Stomach smooth muscle (tissue), 2 donors: ENCODE measurements at regions not wholly inside any gene's neighbourhood (a gene's known extent, or its start where the extent isn't known, plus 50 kb on each side); places are given as distances from the start of the nearest gene placed in this dataset.
"Not testable (repeated sequence)": the region's sequence is repeated elsewhere in the genome, so short reads cannot be mapped to it uniquely, and the experiment has no call there.

Source experiments
- H3K27ac ChIP-seq: one replicate; pipeline ENCODE4 v1.7.0; 2013; ENCODE audit warnings: mild to moderate bottlenecking, low read length, inconsistent platforms
- H3K27me3 ChIP-seq, 2 donors: one replicate each; pipeline ENCODE4 v1.7.0; 2013; ENCODE audit warnings: low read length in 2 of 2; ENCODE audit not compliant: insufficient read depth in 2 of 2, control insufficient read depth in 1 of 2
- H3K36me3 ChIP-seq, 2 donors: one replicate each; pipeline ENCODE4 v1.7.0; 2013; ENCODE audit warnings: low read length in 2 of 2; ENCODE audit not compliant: control insufficient read depth in 2 of 2, insufficient read depth in 2 of 2
- H3K4me1 ChIP-seq: one replicate; pipeline ENCODE4 v1.7.0; 2013; ENCODE audit warnings: low read length; ENCODE audit not compliant: control insufficient read depth, insufficient read depth
- H3K4me3 ChIP-seq, 2 donors: one replicate each; pipeline ENCODE4 v1.7.0; 2013; ENCODE audit warnings: low read length in 2 of 2
- H3K9ac ChIP-seq, 2 donors: one replicate each; pipeline ENCODE4 v1.7.0; 2013; ENCODE audit warnings: low read length in 2 of 2, mild to moderate bottlenecking in 1 of 2
- H3K9me3 ChIP-seq, 2 donors: one replicate each; pipeline ENCODE4 v1.7.0; 2013; ENCODE audit warnings: low read length in 2 of 2; ENCODE audit not compliant: control insufficient read depth in 2 of 2
- donor health status: healthy.
- donor health status: Pancreatic carcinoma.

DNA sequence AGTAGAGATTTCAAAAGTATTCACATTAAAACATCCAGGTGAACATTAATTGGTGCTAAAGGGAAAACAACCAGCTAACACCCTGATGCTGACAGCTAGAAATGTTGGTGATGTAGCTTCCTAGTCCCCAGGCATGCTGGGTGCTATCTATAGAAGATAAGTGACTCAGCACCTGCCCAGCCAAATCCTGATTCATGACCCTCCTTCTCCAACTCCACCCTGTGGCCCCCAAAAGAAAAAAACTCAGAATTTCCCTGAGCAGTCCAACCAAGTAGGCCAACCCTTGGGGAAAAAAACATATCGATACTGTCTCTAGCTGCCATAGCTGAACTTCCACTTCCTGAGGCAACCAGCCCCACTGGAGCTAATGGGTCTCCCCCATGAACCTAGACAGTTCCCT, 197.6 kb upstream of the KLF3 start:
- H3K27ac ChIP-seq: no peak overlapping the region
- H3K4me1 ChIP-seq: no peaks in the 10 kb centered on the region
- no peak overlapping the region for H3K4me3 ChIP-seq
- H3K27me3 ChIP-seq: no peaks in the 10 kb centered on the region
- H3K9ac ChIP-seq: no peak overlapping the region
- H3K36me3 ChIP-seq: no peaks in the 10 kb centered on the region
- H3K9me3 ChIP-seq: no peaks in the 10 kb centered on the region

DNA sequence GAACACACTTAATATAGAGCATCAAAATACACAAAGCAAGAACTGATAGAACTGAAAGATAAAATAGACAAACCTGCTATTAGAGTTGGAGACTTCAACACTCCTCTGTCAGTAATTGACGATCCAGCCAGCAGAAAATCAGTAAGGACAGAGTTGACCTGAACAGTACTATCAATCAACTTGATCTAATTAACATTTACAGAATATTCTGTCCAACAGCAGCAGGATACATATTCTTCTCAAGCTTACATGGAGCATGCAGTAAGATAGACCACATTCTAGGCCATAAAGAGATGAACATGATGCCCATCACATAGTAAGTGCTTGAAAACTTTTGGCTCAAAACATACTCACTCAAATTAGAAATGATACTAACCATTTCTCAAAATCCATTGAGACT, 196.7 kb upstream of the KLF3 start:
- H3K9me3 ChIP-seq: no peaks in the 10 kb centered on the region
- no peaks in the 10 kb centered on the region for H3K27me3 ChIP-seq
- H3K36me3 ChIP-seq: no peaks in the 10 kb centered on the region
- H3K4me1 ChIP-seq: no peaks in the 10 kb centered on the region
- no peak overlapping the region for H3K4me3 ChIP-seq
- H3K9ac ChIP-seq: no peak overlapping the region
- H3K27ac ChIP-seq: no peak overlapping the region

DNA sequence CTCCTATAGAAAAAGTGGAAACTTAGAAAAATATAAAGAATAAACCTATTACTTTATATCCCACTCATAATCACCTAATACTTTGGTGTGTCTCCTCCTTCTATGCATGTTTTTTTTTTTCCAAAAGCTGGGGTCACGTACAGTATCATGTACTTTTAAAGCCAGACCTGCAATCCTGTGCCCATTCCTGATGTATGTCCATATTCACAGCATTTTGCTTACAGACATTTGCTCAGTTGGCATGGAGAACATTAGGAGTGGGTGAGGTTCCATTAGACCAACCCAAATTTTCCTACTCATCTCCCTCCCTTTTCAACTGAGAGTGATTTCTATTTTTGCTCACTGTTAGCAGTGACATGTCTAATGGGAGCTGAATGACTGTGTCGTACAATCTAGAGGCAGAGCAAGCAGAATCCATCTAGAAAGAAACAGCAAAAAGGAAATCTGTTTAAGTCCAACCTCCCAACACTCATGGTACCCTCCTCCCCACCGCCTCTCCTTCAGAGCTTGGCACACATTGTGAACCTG, 195.6 kb upstream of the KLF3 start:
- Histone ChIP-seq H3K4me1 (no peaks in the 10 kb centered on the region), H3K27ac (no peak overlapping the region), H3K27me3 (no peaks in the 10 kb centered on the region), H3K9ac (no peak overlapping the region), H3K9me3 (no peaks in the 10 kb centered on the region), H3K4me3 (no peak overlapping the region), H3K36me3 (no peaks in the 10 kb centered on the region)

DNA sequence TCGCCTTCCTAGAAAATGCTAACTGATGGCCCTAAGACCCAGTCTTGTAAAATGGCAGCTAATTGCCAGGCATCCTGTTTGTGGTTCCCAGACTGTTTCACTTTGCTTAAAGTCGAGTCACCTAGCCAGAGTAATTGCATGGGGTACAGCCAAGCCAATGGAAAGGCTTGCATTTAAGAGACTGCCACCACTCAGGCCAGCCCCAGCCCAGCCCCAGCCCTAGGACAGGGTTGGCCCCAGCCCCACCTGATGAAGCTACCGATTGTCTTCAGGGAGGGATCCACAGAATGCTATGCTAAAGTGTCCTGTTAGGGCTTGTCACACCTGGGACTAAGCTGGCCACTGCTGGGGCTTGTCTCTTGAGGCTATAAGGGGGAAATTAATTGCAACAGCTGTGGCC, 194.6 kb upstream of the KLF3 start:
- H3K4me1 ChIP-seq: no peaks in the 10 kb centered on the region
- no peaks in the 10 kb centered on the region for H3K36me3 ChIP-seq
- no peak overlapping the region for H3K27ac ChIP-seq
- H3K27me3 ChIP-seq: no peaks in the 10 kb centered on the region
- no peaks in the 10 kb centered on the region for H3K9me3 ChIP-seq
- H3K4me3 ChIP-seq: no peak overlapping the region
- H3K9ac ChIP-seq: no peak overlapping the region

DNA sequence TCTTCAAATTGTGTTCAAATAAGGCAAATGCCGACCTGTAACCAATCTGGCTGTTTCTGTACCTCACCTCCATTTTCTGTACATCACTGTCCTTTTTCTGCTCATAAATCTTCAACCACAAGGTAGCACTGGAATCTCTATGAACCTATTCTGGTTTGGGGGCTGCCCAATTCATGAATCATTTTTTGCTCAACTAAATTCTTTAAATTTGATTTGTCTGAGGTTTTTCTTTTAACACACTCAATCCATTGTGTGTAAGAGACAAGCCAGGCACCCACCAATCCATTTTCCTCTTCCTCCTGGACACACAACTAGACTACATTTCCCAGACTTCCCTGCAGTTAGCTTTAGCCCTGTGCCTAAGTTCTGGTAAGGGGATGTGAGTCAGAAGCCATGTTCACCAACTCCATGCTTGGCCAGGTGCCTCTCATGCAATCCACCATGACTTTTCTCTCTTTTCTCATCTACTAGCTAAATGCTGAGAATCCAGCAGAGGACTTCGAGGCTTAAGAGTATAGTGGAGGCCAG, 193.2 kb upstream of the KLF3 start:
- no peak overlapping the region for H3K4me3 ChIP-seq
- H3K4me1 ChIP-seq: no peaks in the 10 kb centered on the region
- H3K9me3 ChIP-seq: no peaks in the 10 kb centered on the region
- no peak overlapping the region for H3K27ac ChIP-seq
- no peak overlapping the region for H3K9ac ChIP-seq
- H3K36me3 ChIP-seq: no peaks in the 10 kb centered on the region
- H3K27me3 ChIP-seq: no peaks in the 10 kb centered on the region

DNA sequence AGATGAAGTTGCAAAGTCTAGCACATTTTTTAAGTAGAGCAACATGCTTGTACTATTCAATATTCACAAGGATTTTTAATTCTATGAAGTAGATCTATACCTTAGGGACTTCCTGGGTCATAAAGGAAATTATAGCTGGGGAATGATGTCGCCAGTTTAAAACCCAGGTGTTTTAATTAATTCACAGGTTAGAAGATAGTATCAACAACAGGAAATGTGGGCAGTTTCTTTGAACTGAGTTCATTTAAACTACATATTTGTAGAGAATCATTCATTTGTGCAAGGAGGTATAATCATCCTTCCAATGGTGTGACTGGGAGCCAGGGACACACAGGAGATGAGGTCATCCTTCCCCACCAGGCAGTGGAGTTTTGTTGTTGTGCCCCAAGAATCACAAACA, 181.3 kb upstream of the KLF3 start:
- H3K27me3 ChIP-seq: no peaks in the 10 kb centered on the region
- no peak overlapping the region for H3K4me3 ChIP-seq
- no peak overlapping the region for H3K9ac ChIP-seq
- H3K36me3 ChIP-seq: no peaks in the 10 kb centered on the region
- no peaks in the 10 kb centered on the region for H3K9me3 ChIP-seq
- H3K27ac ChIP-seq: no peak overlapping the region
- H3K4me1 ChIP-seq: no peaks in the 10 kb centered on the region

DNA sequence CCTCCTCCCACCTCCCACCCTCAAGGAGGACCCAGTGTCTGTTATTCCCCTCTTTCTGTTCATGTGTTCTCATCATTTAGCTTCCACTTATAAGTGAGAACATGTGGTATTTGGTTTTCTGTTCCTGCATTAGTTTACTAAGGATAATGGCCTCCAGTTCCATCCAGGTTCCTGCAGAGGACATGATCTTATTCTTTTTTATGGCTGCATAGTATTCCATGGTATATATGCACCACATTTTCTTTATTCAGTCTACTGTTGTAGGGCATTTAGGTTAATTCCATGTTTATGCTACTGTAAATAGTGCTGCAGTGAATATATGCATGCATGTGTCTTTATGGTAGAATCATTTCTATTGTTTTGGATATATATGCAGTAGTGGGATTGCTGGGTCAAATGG, 180.4 kb upstream of the KLF3 start:
- not testable (repeated sequence) for H3K36me3 ChIP-seq, H3K27me3 ChIP-seq, H3K9me3 ChIP-seq, H3K4me3 ChIP-seq, H3K4me1 ChIP-seq, H3K27ac ChIP-seq, H3K9ac ChIP-seq

DNA sequence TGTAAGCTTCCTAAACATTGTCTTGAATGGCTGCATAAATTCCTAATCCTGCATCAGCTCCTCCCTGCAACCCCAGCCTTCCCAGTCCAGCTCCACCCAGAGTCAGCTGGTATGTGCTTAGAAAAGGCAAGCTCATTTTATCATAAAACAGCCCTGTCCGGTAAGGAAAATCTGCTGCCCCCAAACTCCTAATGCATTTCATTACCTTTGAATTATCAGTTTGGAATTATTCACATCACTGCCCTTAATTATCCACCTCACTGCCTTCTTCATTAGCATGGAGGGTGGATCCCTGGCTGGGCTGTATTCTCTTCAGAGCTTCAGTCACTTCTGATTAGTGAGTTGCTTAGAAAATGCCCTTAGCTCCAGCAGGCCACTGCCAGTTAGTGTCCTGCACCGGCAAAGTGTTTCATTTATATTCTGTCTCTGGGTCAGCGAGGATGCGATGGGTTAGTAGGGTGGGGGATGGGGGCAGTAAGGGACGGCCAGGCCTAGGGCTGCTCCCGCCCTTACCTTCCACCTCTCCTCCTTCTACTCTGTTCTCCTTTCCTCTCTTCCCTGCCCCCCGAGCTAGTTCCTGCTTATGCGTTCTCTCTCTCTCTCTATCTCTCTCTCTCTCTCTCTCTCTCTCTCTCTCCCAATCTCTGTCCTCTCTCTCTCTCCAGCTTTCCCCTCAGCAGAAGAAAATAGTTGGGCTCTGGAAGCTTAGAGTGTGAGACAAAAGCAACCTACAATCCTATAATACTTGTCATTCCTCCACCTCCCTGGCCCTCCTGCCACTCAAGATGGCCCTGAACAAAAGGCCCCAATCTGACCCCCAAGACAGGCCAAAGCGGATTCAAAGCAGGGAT, 174.8 kb upstream of the KLF3 start:
- Histone ChIP-seq H3K4me1 (peaks cover 15% of the 10 kb centered on the region), H3K9me3 (no peaks in the 10 kb centered on the region), H3K27me3 (no peaks in the 10 kb centered on the region), H3K36me3 (no peaks in the 10 kb centered on the region), H3K27ac (peak overlapping the region; percentile 31), H3K9ac (no peak overlapping the region), H3K4me3 (no peak overlapping the region)

DNA sequence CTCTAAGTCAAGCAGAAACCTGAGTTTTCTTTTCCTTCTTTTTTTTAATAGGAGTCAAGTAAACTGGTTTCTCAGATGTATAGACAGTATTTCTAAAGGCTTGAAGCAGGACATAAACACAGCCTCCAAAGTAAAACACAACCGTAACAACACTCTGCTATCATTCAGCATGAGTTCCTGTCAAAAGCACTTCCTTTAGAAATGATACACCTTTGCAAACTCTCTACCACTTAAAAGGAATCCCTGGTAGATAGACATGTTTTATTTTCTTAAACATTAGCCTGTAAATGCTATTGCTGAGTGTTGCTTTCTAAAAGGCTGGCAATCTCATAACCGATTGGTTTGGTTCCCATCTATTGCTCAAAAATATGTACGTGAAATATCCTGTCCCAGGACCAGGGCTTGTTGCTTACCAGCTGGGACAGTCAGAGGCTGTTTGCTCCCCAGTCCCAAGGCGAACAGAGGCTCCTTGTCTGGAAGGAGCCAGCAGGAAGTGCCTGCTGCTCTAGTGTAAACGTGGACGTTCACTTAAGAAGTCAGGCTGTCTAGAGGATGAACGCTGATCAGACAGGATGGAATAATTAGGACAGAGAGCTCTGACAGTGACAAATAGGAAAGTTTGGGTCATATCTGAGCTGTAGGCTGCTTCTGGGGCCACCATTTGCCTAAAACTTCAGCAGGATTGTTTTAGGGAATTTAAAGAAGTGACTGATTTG, 173.9 kb upstream of the KLF3 start:
- no peaks in the 10 kb centered on the region for H3K36me3 ChIP-seq
- peak overlapping the region in 1 of 2 donors; percentile 29 for H3K9ac ChIP-seq
- peak overlapping the region; percentile 31 for H3K27ac ChIP-seq
- peak overlapping the region in 1 of 2 donors; percentile 22 for H3K4me3 ChIP-seq
- no peaks in the 10 kb centered on the region for H3K9me3 ChIP-seq
- H3K4me1 ChIP-seq: peaks cover 15% of the 10 kb centered on the region
- no peaks in the 10 kb centered on the region for H3K27me3 ChIP-seq

DNA sequence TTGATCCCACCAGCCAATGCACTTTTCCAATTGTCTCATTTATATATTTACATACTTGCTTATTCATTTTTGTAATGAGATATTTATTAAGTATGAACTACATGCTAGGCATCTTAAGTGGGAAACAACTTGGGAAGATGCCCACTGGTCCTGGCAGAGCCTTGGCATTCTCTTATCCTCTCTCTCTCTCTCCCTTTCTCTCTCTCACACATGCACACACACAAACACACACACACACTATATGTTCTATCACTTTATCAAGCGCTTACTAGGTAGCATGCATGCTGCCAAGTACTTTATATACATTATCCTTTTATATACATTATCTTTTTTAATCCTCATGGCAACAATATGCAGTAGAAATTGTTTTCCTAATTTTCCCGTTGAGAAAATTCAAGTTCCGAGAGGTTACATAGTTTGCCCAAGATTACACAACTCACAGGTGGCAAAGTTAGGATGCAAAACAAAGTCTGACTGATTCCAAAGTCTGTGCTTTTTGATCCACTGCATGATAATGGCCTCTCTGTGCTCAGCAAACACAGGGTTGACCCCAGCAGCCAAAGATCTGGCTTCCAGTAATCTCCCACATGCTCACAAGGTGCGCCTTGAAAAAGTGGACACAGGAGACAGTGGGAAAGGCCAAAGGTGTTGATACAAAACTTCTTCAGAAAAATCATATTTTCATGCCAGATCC, 173.1 kb upstream of the KLF3 start:
- H3K36me3 ChIP-seq: no peaks in the 10 kb centered on the region
- H3K4me3 ChIP-seq: no peak overlapping the region
- no peak overlapping the region for H3K27ac ChIP-seq
- no peaks in the 10 kb centered on the region for H3K9me3 ChIP-seq
- H3K27me3 ChIP-seq: no peaks in the 10 kb centered on the region
- H3K4me1 ChIP-seq: peaks cover 15% of the 10 kb centered on the region
- H3K9ac ChIP-seq: no peak overlapping the region
